HG03045 (cell line): ENCODE measurements at regions not wholly inside any gene's neighbourhood (a gene's known extent, or its start where the extent isn't known, plus 50 kb on each side); places are given as distances from the start of the nearest gene placed in this dataset.
"Not testable (repeated sequence)": the region's sequence is repeated elsewhere in the genome, so short reads cannot be mapped to it uniquely, and the experiment has no call there.

Experiments used
- ATAC-seq: cut with Tn5 transposase; IDR thresholded peaks from one replicate; pipeline ENCODE4 v1.9.1; 2021; ENCODE audit warnings: mild to moderate bottlenecking, moderate library complexity; ENCODE audit not compliant: unreplicated experiment

GRCh38 chr14:87020106-87020505, 972.9 kb downstream of the GALC start:
- not testable (repeated sequence) for ATAC-seq

GRCh38 chr14:87018294-87018693, 974.7 kb downstream of the GALC start:
- no peak for ATAC-seq

GRCh38 chr14:87017335-87017734, 975.6 kb downstream of the GALC start:
- no peak for ATAC-seq

- no peak for ATAC-seq
Measured at GRCh38 chr14:87014856-87015255, 978.1 kb downstream of the GALC start.

GRCh38 chr14:87013583-87013982, 979.4 kb downstream of the GALC start:
- ATAC-seq, result no peak

- no peak for ATAC-seq
Measured at GRCh38 chr14:87008965-87009364, 984.0 kb downstream of the GALC start.

GRCh38 chr14:87005280-87005679, 987.7 kb downstream of the GALC start:
- ATAC-seq, result no peak

GRCh38 chr14:87002776-87003175, 990.2 kb downstream of the GALC start:
- no peak for ATAC-seq

- ATAC-seq, result no peak
Measured at GRCh38 chr14:87001333-87001732, 991.6 kb downstream of the GALC start.

GRCh38 chr14:87000081-87000480, 992.9 kb downstream of the GALC start:
- no peak for ATAC-seq

- no peak for ATAC-seq
Measured at GRCh38 chr14:86999036-86999435, 993.9 kb downstream of the GALC start.

GRCh38 chr14:86997271-86997670, 995.7 kb downstream of the GALC start:
- no peak for ATAC-seq

- ATAC-seq, result no peak
Measured at GRCh38 chr14:86990396-86990795, 1002.6 kb downstream of the GALC start.

- no peak for ATAC-seq
Measured at GRCh38 chr14:86989285-86989684, 1003.7 kb downstream of the GALC start.

GRCh38 chr14:86987966-86988365, 1005.0 kb downstream of the GALC start:
- no peak for ATAC-seq

GRCh38 chr14:86973177-86973576, 1019.8 kb downstream of the GALC start:
- ATAC-seq, result no peak

GRCh38 chr14:86971292-86971691, 1021.7 kb downstream of the GALC start:
- no peak for ATAC-seq

GRCh38 chr14:86961106-86961716, 1031.8 kb downstream of the GALC start:
- no peak for ATAC-seq

- no peak for ATAC-seq
Measured at GRCh38 chr14:86955771-86956354, 1037.1 kb downstream of the GALC start.

- ATAC-seq, result no peak
Measured at GRCh38 chr14:86954623-86955022, 1038.4 kb downstream of the GALC start.

GRCh38 chr14:86946446-86946845, 1046.5 kb downstream of the GALC start:
- no peak for ATAC-seq

GRCh38 chr14:86944434-86944833, 1048.5 kb downstream of the GALC start:
- ATAC-seq, result no peak
